GM12891 (cell line): ENCODE measurements at regions not wholly inside any gene's neighbourhood (a gene's known extent, or its start where the extent isn't known, plus 50 kb on each side); places are given as distances from the start of the nearest gene placed in this dataset.

Source experiments
- DNase-seq: peaks from one replicate; pipeline ENCODE4 v3.0.0; 2011; ENCODE audit warnings: low spot score; ENCODE audit not compliant: insufficient read length
- FAIRE-seq: peaks from 2 replicates; lab custom pipeline; 2011; peaks lifted over from hg19 to GRCh38; lab: Jason Lieb, UNC
- PAX5 ChIP-seq: IDR thresholded peaks from 2 replicates; pipeline ENCODE4 v1.6.1; 2011; ENCODE audit warnings: low read length, moderate library complexity, mild to moderate bottlenecking; ENCODE audit not compliant: insufficient read depth, severe bottlenecking
- POLR2A ChIP-seq: IDR thresholded peaks from 2 replicates; pipeline ENCODE4 v1.6.1; 2011; ENCODE audit warnings: low read depth, low read length, control low read depth
- POLR2AphosphoS5 ChIP-seq: IDR thresholded peaks from 2 replicates; pipeline ENCODE4 v1.6.1; 2011; ENCODE audit warnings: low read depth, low read length, control low read depth
- POU2F2 ChIP-seq: IDR thresholded peaks from 2 replicates; pipeline ENCODE4 v1.6.1; 2011; ENCODE audit warnings: low read depth, mild to moderate bottlenecking, control low read depth, low read length, moderate library complexity
- SPI1 ChIP-seq: IDR thresholded peaks from 2 replicates; pipeline ENCODE4 v1.6.1; 2011; ENCODE audit warnings: low read depth, low read length, control low read depth
- TAF1 ChIP-seq: IDR thresholded peaks from 2 replicates; pipeline ENCODE4 v1.6.1; 2011; ENCODE audit warnings: low read depth, low read length, control low read depth

- DNase-seq (peak; percentile 61), FAIRE-seq (peak; percentile 89)
- no peak for TF ChIP-seq SPI1
- TF ChIP-seq PAX5 = no peak
- no peak for TF ChIP-seq POLR2AphosphoS5
- TF ChIP-seq TAF1 = no peak
- TF ChIP-seq POLR2A = no peak
- TF ChIP-seq POU2F2 = no peak
Measured at GRCh38 chr6:27687154-27688013, 214.5 kb upstream of the ZNF184 start.

GRCh38 chr6:27685279-27685678 is 212.4 kb upstream of the ZNF184 start:
- no peak for DNase-seq
- no peak for FAIRE-seq
- TF ChIP-seq POLR2AphosphoS5 = no peak
- TF ChIP-seq TAF1 = no peak
- no peak for TF ChIP-seq PAX5
- no peak for TF ChIP-seq POLR2A
- TF ChIP-seq SPI1 = no peak
- no peak for TF ChIP-seq POU2F2

DNA sequence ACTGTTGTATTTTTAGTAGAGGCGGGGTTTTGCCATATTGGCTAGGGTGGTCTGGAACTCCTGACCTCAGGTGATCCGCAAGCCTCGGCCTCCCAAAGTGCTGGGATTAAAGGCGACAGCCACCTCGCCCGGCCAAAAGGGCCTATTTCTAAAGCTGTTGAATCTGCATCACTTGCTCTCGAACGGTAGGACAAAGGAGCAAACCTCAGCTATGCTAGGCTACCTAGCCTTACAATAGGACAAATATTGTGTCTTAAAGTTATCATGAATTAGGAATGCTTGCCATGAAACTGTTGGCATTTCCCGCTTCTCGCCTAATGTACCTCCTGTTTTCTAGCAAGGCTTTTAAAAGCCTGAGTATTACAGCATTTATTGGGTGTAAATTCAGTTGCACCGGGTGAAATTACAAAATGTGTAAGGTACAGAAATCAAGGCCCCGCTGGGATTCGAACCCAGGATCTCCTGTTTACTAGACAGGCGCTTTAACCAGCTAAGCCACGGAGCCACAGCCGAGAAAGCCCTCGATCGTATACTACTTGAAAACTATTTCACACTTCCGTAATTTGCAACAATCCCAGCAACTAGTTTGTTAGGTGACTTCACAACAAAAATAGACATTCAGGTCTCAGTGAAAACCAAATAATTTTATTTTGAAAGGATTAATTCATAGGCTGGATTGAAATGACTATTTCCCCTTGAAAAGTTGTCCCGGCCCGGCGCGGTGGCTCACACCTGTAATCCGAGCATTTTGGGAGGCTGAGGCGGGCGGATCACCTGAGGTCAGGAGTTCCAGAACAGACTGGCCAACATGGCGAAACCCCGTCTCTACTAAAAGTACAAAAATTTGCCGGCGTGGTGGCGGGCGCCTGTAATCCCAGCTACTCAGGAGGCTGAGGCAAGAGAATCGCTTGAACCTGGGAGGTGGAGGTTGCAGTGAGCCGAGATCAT is 211.6 kb upstream of the ZNF184 start:
- DNase-seq (no peak), FAIRE-seq (no peak)
- TF ChIP-seq POLR2A (no peak), SPI1 (peak; percentile 67)

DNA sequence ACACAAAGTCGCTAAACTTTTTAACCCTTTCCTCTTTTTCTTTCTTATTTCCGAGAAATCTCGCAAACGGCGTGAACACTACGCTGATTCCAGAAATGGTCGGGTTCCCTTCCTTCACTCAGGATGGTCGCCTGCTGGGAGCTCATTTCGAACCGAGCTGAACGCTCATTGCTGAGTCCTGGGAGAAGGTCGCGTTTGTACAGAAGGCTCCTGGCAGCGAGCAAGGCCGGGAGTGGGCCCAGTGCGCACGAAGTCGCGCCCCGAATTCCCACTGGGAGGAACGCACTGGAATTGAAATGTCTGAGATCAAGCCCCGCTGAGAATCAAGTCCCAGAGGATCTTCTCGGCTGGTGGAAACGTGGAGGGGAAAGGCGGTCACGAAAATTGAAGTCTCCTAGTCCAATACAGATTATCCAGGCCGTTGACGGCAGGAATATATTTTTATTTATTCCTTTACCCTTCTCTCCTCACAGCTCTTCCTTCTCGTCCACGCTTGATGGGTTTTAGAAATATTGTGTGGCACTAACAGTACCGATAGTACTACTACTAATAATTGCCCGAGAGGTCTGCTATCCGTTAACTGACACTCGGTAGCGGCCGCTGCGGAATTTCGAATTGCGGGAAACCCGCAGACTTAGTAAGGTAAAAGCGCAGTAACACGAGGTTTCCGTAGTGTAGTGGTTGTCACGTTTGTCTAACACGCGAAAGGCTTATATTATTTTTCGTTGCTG is 207.2 kb upstream of the ZNF184 start:
- TF ChIP-seq POLR2A = no peak
- no peak for TF ChIP-seq SPI1
- no peak for TF ChIP-seq TAF1
- no peak for TF ChIP-seq POLR2AphosphoS5
- no peak for TF ChIP-seq PAX5
- no peak for TF ChIP-seq POU2F2
- FAIRE-seq (peak; percentile 69), DNase-seq (no peak)

- no peak for DNase-seq
- FAIRE-seq = no peak
- TF ChIP-seq TAF1 (no peak), SPI1 (no peak), POLR2AphosphoS5 (no peak), PAX5 (no peak)
Measured at GRCh38 chr6:27679308-27679963, 206.5 kb upstream of the ZNF184 start.

DNA sequence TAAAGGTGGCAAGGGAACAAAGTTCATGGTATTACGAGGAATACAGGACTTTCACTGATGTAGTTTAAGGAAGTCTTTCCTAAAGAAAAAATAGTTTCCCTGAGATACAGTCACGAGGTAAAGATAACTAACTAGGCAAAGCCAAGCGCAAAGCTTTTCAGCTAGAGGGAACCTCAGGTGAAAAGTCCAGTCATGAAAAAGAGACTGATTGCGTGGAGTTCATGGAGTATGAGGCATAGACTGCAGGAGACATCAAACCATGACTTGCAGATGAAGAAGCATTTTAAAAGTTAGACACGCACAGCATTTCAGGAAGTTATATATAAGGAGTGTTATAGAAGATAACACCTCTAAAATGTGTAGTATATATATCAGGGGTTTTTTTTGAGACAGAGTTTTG is 205.6 kb upstream of the ZNF184 start:
- FAIRE-seq (no peak), DNase-seq (no peak)
- TF ChIP-seq POLR2AphosphoS5 = no peak

DNA sequence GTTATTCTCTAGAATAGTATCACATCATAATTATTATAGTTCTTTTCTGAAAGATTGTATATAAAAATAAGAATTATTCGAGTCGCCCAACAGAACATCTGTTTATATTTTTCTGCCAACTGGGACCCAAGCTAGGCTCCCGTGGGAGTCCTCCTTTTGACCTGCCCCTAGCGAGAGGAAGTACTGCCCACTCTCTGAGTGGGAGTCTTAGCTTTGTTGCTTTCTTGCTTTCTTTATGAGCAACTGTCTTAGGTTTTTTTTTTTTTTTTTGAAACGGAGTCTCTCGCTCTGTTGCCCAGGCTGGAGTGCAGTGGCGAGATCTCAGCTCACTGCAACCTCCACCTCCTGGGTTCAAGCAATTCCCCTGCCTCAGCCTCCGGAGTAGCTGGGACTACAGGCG is 202.0 kb upstream of the ZNF184 start:
- FAIRE-seq = no peak
- TF ChIP-seq TAF1 (no peak), SPI1 (peak; percentile 49)
- DNase-seq = no peak

GRCh38 chr6:27672113-27672799 is 199.4 kb upstream of the ZNF184 start:
- FAIRE-seq (peak; percentile 79), DNase-seq (no peak)
- no peak for TF ChIP-seq PAX5
- peak; percentile 46; the same call in 1 of the 2 replicates for TF ChIP-seq SPI1

- DNase-seq = no peak
- peak; percentile 74 for FAIRE-seq
- TF ChIP-seq TAF1 (no peak), SPI1 (no peak), POLR2A (no peak), PAX5 (no peak), POLR2AphosphoS5 (no peak), POU2F2 (no peak)
Measured at GRCh38 chr6:27669624-27670301, 196.9 kb upstream of the ZNF184 start.
